Osteocyte (in vitro differentiated cells): ENCODE measurements at regions not wholly inside any gene's neighbourhood (a gene's known extent, or its start where the extent isn't known, plus 50 kb on each side); places are given as distances from the start of the nearest gene placed in this dataset.

Experiments used
- DNase-seq: peaks from one replicate; pipeline ENCODE4 v3.0.0; 2021; ENCODE audit warnings: mixed read lengths; ENCODE audit not compliant: unreplicated experiment; ENCODE audit errors: extremely low spot score
- H3K27ac Mint-ChIP-seq: one replicate; pipeline ENCODE4 v1.8.0; 2021; ENCODE audit warnings: mild to moderate bottlenecking, mixed read lengths; ENCODE audit not compliant: unreplicated experiment
- H3K27me3 Mint-ChIP-seq: one replicate; pipeline ENCODE4 v1.8.0; 2021; ENCODE audit warnings: mixed read lengths; ENCODE audit not compliant: unreplicated experiment
- H3K36me3 Mint-ChIP-seq: one replicate; pipeline ENCODE4 v1.8.0; 2021; ENCODE audit warnings: mixed read lengths; ENCODE audit not compliant: unreplicated experiment
- H3K4me1 Mint-ChIP-seq: one replicate; pipeline ENCODE4 v1.8.0; 2021; ENCODE audit warnings: mixed read lengths; ENCODE audit not compliant: unreplicated experiment
- H3K4me3 Mint-ChIP-seq: one replicate; pipeline ENCODE4 v1.8.0; 2021; ENCODE audit warnings: mild to moderate bottlenecking, moderate library complexity, mixed read lengths; ENCODE audit not compliant: unreplicated experiment
- H3K9me3 Mint-ChIP-seq: one replicate; pipeline ENCODE4 v1.8.0; 2021; ENCODE audit warnings: mixed read lengths; ENCODE audit not compliant: unreplicated experiment
- TF ChIP-seq, protein P1 (sequence below): fragments of 200-600 bp; sonication (generic); IDR thresholded peaks from 2 replicates; pipeline ENCODE4 v1.5.0; 2021; ENCODE audit warnings: antibody characterized with exemption, mild to moderate bottlenecking, moderate library complexity

DNA sequence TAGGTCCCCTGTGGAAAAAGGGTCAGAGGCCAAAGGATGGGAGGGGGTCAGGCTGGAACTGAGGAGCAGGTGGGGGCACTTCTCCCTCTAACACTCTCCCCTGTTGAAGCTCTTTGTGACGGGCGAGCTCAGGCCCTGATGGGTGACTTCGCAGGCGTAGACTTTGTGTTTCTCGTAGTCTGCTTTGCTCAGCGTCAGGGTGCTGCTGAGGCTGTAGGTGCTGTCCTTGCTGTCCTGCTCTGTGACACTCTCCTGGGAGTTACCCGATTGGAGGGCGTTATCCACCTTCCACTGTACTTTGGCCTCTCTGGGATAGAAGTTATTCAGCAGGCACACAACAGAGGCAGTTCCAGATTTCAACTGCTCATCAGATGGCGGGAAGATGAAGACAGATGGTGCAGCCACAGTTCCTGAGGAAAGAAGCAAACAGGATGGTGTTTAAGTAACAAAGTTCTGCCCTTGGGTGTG is 165.8 kb downstream of the RPIA start:
- Mint-ChIP-seq H3K27ac (no peak overlapping the region), H3K4me3 (no peak overlapping the region), H3K27me3 (peaks cover 9% of the 10 kb centered on the region), H3K36me3 (no peaks in the 10 kb centered on the region), H3K4me1 (peaks cover 5% of the 10 kb centered on the region), H3K9me3 (no peaks in the 10 kb centered on the region)
- TF ChIP-seq, protein P1, sequence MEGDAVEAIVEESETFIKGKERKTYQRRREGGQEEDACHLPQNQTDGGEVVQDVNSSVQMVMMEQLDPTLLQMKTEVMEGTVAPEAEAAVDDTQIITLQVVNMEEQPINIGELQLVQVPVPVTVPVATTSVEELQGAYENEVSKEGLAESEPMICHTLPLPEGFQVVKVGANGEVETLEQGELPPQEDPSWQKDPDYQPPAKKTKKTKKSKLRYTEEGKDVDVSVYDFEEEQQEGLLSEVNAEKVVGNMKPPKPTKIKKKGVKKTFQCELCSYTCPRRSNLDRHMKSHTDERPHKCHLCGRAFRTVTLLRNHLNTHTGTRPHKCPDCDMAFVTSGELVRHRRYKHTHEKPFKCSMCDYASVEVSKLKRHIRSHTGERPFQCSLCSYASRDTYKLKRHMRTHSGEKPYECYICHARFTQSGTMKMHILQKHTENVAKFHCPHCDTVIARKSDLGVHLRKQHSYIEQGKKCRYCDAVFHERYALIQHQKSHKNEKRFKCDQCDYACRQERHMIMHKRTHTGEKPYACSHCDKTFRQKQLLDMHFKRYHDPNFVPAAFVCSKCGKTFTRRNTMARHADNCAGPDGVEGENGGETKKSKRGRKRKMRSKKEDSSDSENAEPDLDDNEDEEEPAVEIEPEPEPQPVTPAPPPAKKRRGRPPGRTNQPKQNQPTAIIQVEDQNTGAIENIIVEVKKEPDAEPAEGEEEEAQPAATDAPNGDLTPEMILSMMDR: no peak
- DNase-seq: no peak

DNA sequence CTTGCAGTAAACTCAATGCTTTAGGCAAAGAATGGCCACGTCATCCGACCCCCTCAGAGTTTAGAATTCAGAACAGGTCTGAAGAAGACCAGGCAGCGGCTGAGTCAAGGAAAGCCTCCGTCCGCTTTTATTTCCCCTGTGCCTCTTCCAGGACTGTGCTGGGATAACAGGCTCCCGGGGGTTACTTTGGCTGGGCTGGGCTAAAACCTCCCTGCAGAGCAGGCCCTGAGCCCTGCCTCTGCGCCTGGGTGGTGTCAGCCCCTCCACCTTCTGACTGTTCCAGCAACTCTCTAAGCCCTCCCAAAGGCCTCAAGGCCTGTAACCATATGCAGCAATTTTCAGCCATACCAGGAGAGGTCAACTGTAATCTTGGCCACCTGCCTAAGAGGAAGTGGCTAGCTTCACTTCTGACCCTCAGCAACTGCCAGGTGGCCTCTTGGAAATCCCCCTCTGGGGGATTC is 166.5 kb downstream of the RPIA start:
- no peak for DNase-seq
- Mint-ChIP-seq H3K4me1 (peaks cover 5% of the 10 kb centered on the region), H3K36me3 (no peaks in the 10 kb centered on the region), H3K9me3 (no peaks in the 10 kb centered on the region), H3K27ac (no peak overlapping the region), H3K27me3 (peaks cover 9% of the 10 kb centered on the region), H3K4me3 (no peak overlapping the region)
- TF ChIP-seq, protein P1: no peak

DNA sequence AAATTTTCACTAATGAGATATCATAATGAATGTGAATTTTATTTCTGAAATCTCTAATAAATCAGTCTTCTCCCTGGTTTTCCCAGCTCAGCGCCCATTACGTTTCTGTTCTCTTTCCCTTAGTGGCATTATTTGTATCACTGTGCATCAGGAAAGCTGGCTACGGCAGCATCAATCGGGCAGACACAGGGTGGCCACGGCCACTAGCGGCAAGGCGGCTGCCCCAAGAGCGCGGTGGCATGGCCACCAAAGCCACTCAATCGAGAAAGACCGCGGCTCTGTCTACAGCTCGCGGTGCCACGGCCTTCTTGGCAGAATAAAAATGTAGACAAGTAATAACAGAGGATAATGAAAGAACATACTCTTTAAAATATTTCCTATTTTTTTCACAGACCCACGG is 168.0 kb downstream of the RPIA start:
- TF ChIP-seq, protein P1: no peak
- no peak for DNase-seq
- Mint-ChIP-seq H3K27me3 (peaks cover 9% of the 10 kb centered on the region), H3K9me3 (no peaks in the 10 kb centered on the region), H3K36me3 (no peaks in the 10 kb centered on the region), H3K27ac (no peak overlapping the region), H3K4me1 (peaks cover 5% of the 10 kb centered on the region), H3K4me3 (no peak overlapping the region)

DNA sequence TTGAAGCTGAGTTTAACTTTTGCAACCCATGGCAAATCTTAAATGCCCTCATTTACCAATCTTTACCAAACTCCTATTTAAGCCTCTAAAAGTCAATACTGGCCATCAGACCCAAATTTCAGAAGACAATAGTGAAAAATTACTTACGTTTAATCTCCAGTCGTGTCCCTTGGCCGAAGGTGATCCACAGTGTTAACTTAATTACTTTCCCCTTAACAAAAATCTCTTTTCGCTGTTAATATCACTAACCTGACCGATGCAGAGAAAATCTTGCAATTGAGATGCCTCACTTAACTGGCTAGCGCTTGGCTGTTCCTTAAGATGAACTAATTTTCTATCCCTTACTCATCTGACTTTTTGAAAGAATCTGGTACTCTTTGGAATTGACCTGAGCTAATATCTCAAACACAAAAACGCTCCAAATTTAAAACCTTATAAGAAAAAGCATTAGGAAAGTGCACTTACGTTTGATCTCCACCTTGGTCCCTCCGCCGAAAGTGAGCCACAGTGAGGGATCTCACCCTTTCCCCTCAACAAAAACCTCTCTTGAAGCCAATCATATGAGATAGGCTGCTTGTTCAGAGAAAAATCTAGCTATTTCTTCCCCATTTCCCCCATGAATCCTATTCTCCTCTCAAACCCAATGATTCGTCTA is 169.1 kb downstream of the RPIA start:
- Mint-ChIP-seq H3K4me3 (no peak overlapping the region), H3K4me1 (peaks cover 5% of the 10 kb centered on the region), H3K27me3 (peaks cover 15% of the 10 kb centered on the region), H3K9me3 (no peaks in the 10 kb centered on the region), H3K27ac (no peak overlapping the region), H3K36me3 (no peaks in the 10 kb centered on the region)
- TF ChIP-seq, protein P1: no peak
- no peak for DNase-seq

DNA sequence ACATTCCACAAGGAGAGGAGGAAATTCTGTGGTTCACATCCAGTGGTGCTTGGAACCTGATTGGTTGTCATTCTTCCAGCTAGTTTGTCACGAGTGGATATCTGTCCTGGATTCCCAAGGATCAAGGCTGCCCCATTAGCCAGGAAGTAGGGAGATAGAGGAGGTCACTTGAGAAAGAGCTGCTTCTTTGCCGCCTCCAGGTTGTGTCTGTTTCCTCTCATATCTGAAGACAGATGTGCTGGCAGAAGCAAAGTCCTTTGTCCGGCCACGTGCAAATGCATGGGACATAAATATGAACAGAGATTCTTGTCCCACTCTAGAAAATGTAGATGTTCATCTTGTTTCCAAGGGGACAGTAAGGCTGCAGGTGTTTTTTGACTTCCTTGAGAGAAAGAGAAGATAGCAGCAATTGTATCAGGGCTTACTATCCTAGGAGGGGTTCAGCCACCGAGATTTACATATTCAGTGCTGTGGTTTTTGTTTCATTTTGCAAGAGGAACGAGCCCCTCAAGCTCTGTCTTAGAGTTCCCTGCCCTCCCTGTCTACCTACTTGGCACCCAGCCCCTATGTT is 174.4 kb downstream of the RPIA start:
- TF ChIP-seq, protein P1: no peak
- Mint-ChIP-seq H3K36me3 (no peaks in the 10 kb centered on the region), H3K9me3 (no peaks in the 10 kb centered on the region), H3K4me3 (no peak overlapping the region), H3K27ac (no peak overlapping the region), H3K27me3 (peaks cover 11% of the 10 kb centered on the region), H3K4me1 (no peaks in the 10 kb centered on the region)
- no peak for DNase-seq
